GM23338 (cell line): ENCODE measurements at regions not wholly inside any gene's neighbourhood (a gene's known extent, or its start where the extent isn't known, plus 50 kb on each side); places are given as distances from the start of the nearest gene placed in this dataset.

Source experiments
- ATAC-seq: fragments of 200-7000 bp; cut with Tn5 transposase; 3 replicates; pipeline ENCODE4 v1.9.1; 2020
- DNase-seq: peaks from one replicate; pipeline ENCODE4 v3.0.0-alpha.2; 2015; ENCODE audit warnings: low spot score
- H2AFZ ChIP-seq: fragments of 200-600 bp; sonication (generic); 2 replicates; pipeline ENCODE4 v1.8.0; 2016; ENCODE audit warnings: antibody characterized with exemption, mild to moderate bottlenecking, moderate library complexity
- H3F3A ChIP-seq: fragments of 200-600 bp; sonication (generic); replicated peaks from 2 replicates; pipeline ENCODE4 v1.8.0; 2017; ENCODE audit warnings: antibody characterized with exemption, mixed run types, low read depth
- H3K27ac ChIP-seq: fragments of 200-600 bp; sonication (generic); 2 replicates; pipeline ENCODE4 v1.6.1; 2016; ENCODE audit warnings: low read depth
- H3K27me3 ChIP-seq: fragments of 200-600 bp; sonication (generic); 2 replicates; pipeline ENCODE4 v1.8.0; 2016; ENCODE audit warnings: mild to moderate bottlenecking, mixed run types, moderate library complexity; ENCODE audit not compliant: insufficient read depth
- H3K36me3 ChIP-seq: fragments of 200-600 bp; sonication (generic); 2 replicates; pipeline ENCODE4 v1.8.0; 2016; ENCODE audit warnings: mild to moderate bottlenecking; ENCODE audit not compliant: insufficient read depth
- H3K4me1 ChIP-seq: fragments of 200-600 bp; sonication (generic); 2 replicates; pipeline ENCODE4 v1.8.0; 2016; ENCODE audit warnings: mild to moderate bottlenecking, moderate library complexity; ENCODE audit not compliant: insufficient read depth
- H3K4me2 ChIP-seq: fragments of 200-600 bp; sonication (generic); 2 replicates; pipeline ENCODE4 v1.7.1; 2017; ENCODE audit warnings: mixed run types
- H3K4me3 ChIP-seq: fragments of 200-600 bp; sonication (generic); 2 replicates; pipeline ENCODE4 v1.6.1; 2016; ENCODE audit warnings: mixed run types
- H3K79me2 ChIP-seq: fragments of 200-600 bp; sonication (generic); replicated peaks from 2 replicates; pipeline ENCODE4 v1.8.0; 2017; ENCODE audit warnings: mild to moderate bottlenecking; ENCODE audit not compliant: insufficient read depth
- H3K9me2 ChIP-seq: fragments of 200-600 bp; sonication (generic); 2 replicates; pipeline ENCODE4 v1.8.0; 2017; ENCODE audit not compliant: insufficient read depth
- H4K20me1 ChIP-seq: fragments of 200-600 bp; sonication (generic); replicated peaks from 2 replicates; pipeline ENCODE4 v1.8.0; 2017; ENCODE audit warnings: mild to moderate bottlenecking; ENCODE audit not compliant: insufficient read depth
- H3K27ac Mint-ChIP-seq: 2 replicates; pipeline ENCODE4 v1.8.0; 2020; ENCODE audit warnings: inconsistent platforms, mild to moderate bottlenecking, moderate library complexity, mixed read lengths
- H3K27me3 Mint-ChIP-seq: 3 replicates; pipeline ENCODE4 v1.8.0; 2022; ENCODE audit warnings: low read depth, mild to moderate bottlenecking, moderate library complexity, mixed read lengths, inconsistent platforms; ENCODE audit not compliant: insufficient read depth, poor library complexity
- H3K36me3 Mint-ChIP-seq: 3 replicates; pipeline ENCODE4 v1.8.0; 2021; ENCODE audit warnings: low read depth, mild to moderate bottlenecking, inconsistent platforms, moderate library complexity, mixed read lengths
- H3K4me1 Mint-ChIP-seq: 3 replicates; pipeline ENCODE4 v1.8.0; 2020; ENCODE audit warnings: mild to moderate bottlenecking, inconsistent platforms, mixed read lengths
- H3K4me3 Mint-ChIP-seq: 3 replicates; pipeline ENCODE4 v1.8.0; 2021; ENCODE audit warnings: moderate library complexity, mild to moderate bottlenecking, inconsistent platforms, mixed read lengths
- H3K9me3 Mint-ChIP-seq: 3 replicates; pipeline ENCODE4 v1.8.0; 2020; ENCODE audit warnings: moderate library complexity, mild to moderate bottlenecking, inconsistent platforms, mixed read lengths
- CREB1 ChIP-seq: fragments of 250-450 bp; sonication (Bioruptor Pico); IDR thresholded peaks from 2 replicates; pipeline ENCODE4 v1.5.0; 2020; ENCODE audit warnings: low read depth, mild to moderate bottlenecking, moderate library complexity
- CTCF ChIP-seq, 2 experiments: fragments of 200-600 bp in 1 of 2; sonication (generic) in 1 of 2; conservative IDR thresholded peaks; 2 replicates each; pipeline versions ENCODE4 v1.5.1 to v1.6.1; 2016 to 2017; ENCODE audit warnings: antibody characterized with exemption in 2 of 2, low read depth in 2 of 2, mild to moderate bottlenecking in 2 of 2, moderate library complexity in 1 of 2
- ETS1 ChIP-seq: IDR thresholded peaks from 2 replicates; pipeline ENCODE4 v1.6.1; 2016; ENCODE audit warnings: antibody characterized with exemption
- EZH2 ChIP-seq: fragments of 200-600 bp; sonication (generic); IDR thresholded peaks from one replicate; pipeline ENCODE4 v1.8.0; 2017; ENCODE audit warnings: antibody characterized with exemption, mild to moderate bottlenecking, low read depth; ENCODE audit not compliant: unreplicated experiment
- EZH2phosphoT487 ChIP-seq: fragments of 200-600 bp; sonication (generic); IDR thresholded peaks from one replicate; pipeline ENCODE4 v1.8.1; 2018; ENCODE audit warnings: antibody characterized with exemption; ENCODE audit not compliant: unreplicated experiment
- JUNB ChIP-seq: IDR thresholded peaks from one replicate; pipeline ENCODE4 v1.6.1; 2016; ENCODE audit warnings: antibody characterized with exemption; ENCODE audit not compliant: unreplicated experiment
- NANOG ChIP-seq: IDR thresholded peaks from 2 replicates; pipeline ENCODE4 v1.6.1; 2016; ENCODE audit warnings: antibody characterized with exemption, borderline replicate concordance
- POLR2AphosphoS5 ChIP-seq: IDR thresholded peaks from 2 replicates; pipeline ENCODE4 v1.6.1; 2016; ENCODE audit warnings: antibody characterized with exemption, low read depth
- REST ChIP-seq: IDR thresholded peaks from one replicate; pipeline ENCODE4 v1.6.1; 2018; ENCODE audit warnings: antibody characterized with exemption; ENCODE audit not compliant: unreplicated experiment
- STAT1 ChIP-seq: IDR thresholded peaks from one replicate; pipeline ENCODE4 v1.6.1; 2016; ENCODE audit warnings: antibody characterized with exemption; ENCODE audit not compliant: unreplicated experiment
- ZNF331 ChIP-seq: fragments of 250-450 bp; sonication (Bioruptor Pico); IDR thresholded peaks from 2 replicates; pipeline ENCODE4 v1.5.0; 2020; ENCODE audit warnings: low read depth, mild to moderate bottlenecking, moderate library complexity

- no peak overlapping the region for H3K4me2 ChIP-seq
- peaks cover 6% of the 10 kb centered on the region; the same call in 1 of the 2 replicates for H3K4me1 ChIP-seq
- Mint-ChIP-seq H3K4me1 (peaks cover 16% of the 10 kb centered on the region), H3K27ac (no peak overlapping the region), H3K9me3 (no peaks in the 10 kb centered on the region), H3K36me3 (no peaks in the 10 kb centered on the region), H3K27me3 (peaks cover 11% of the 10 kb centered on the region), H3K4me3 (no peak overlapping the region)
- no peak overlapping the region for H3K27ac ChIP-seq
- peaks cover 3% of the 10 kb centered on the region; the same call in 1 of the 2 replicates for H3K9me2 ChIP-seq
- H3K27me3 ChIP-seq = no peaks in the 10 kb centered on the region
- TF ChIP-seq ETS1 = no peak
- no peak for TF ChIP-seq ZNF331 (CRISPR knock-in tag)
- no peak for TF ChIP-seq CREB1 (CRISPR knock-in tag)
- no peak for TF ChIP-seq STAT1
- TF ChIP-seq EZH2 = no peak
- no peaks in the 10 kb centered on the region for H3F3A ChIP-seq
- no peaks in the 10 kb centered on the region for H3K79me2 ChIP-seq
- no peaks in the 10 kb centered on the region for H3K36me3 ChIP-seq
- no peak for ATAC-seq
- no peaks in the 10 kb centered on the region for H4K20me1 ChIP-seq
- DNase-seq = no peak
- no peak overlapping the region for H3K4me3 ChIP-seq
- H2AFZ ChIP-seq = no peak overlapping the region
Observed at GRCh38 chr2:65564299-65564698, 131.9 kb upstream of the SPRED2 start.

DNA sequence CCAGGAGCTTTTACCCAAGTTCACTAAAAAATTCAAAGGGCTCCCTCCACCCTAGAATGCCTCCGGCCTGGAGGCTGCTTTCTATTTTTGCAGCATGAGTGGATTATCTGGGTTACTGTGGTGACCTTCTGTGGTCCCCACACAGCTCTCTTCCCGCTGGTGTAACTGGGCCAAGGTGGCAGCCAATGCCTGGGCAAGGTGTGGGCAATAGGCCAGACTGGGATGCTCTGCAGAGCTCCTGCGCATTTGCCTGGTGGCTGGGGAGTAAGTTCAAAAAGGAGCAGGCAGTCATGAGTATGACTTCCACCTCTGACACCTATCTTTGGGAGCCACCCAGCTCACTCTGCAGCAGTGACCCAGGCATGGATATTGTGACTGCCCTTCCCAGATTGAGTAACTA is 130.5 kb upstream of the SPRED2 start:
- peaks cover 19% of the 10 kb centered on the region for H3K4me1 ChIP-seq
- H3F3A ChIP-seq = no peaks in the 10 kb centered on the region
- no peaks in the 10 kb centered on the region for H3K36me3 Mint-ChIP-seq
- H2AFZ ChIP-seq = no peak overlapping the region
- no peaks in the 10 kb centered on the region for H3K27me3 ChIP-seq
- H3K27me3 Mint-ChIP-seq = peaks cover 11% of the 10 kb centered on the region
- no peak overlapping the region for H3K27ac ChIP-seq
- H3K79me2 ChIP-seq = no peaks in the 10 kb centered on the region
- peaks cover 5% of the 10 kb centered on the region; the same call in 1 of the 2 replicates for H3K9me2 ChIP-seq
- no peaks in the 10 kb centered on the region for H3K9me3 Mint-ChIP-seq
- no peaks in the 10 kb centered on the region for H4K20me1 ChIP-seq
- DNase-seq (no peak), ATAC-seq (no peak)
- no peak overlapping the region for H3K4me3 Mint-ChIP-seq
- no peak overlapping the region for H3K4me3 ChIP-seq
- TF ChIP-seq ZNF331 (CRISPR knock-in tag) = no peak
- no peak for TF ChIP-seq JUNB
- TF ChIP-seq EZH2 = no peak
- TF ChIP-seq ETS1 = no peak
- TF ChIP-seq CREB1 (CRISPR knock-in tag) = no peak
- TF ChIP-seq POLR2AphosphoS5 = no peak
- no peak for TF ChIP-seq CTCF (conservative IDR thresholded peaks at IDR 0.05; ENCODE audit: low read depth in 2 of 2)
- no peak for TF ChIP-seq EZH2phosphoT487
- TF ChIP-seq REST = no peak
- no peak for TF ChIP-seq NANOG
- H3K36me3 ChIP-seq = no peaks in the 10 kb centered on the region
- peaks cover 30% of the 10 kb centered on the region for H3K4me1 Mint-ChIP-seq
- H3K27ac Mint-ChIP-seq = no peak overlapping the region
- H3K4me2 ChIP-seq = no peak overlapping the region
